ENCODE measurements at regions not wholly inside any gene's neighbourhood (a gene's known extent, or its start where the extent isn't known, plus 50 kb on each side); places are given as distances from the start of the nearest gene placed in this dataset.
A peak's percentile ranks its signal among the peaks of the same experiment; 100 is the strongest.

DNA sequence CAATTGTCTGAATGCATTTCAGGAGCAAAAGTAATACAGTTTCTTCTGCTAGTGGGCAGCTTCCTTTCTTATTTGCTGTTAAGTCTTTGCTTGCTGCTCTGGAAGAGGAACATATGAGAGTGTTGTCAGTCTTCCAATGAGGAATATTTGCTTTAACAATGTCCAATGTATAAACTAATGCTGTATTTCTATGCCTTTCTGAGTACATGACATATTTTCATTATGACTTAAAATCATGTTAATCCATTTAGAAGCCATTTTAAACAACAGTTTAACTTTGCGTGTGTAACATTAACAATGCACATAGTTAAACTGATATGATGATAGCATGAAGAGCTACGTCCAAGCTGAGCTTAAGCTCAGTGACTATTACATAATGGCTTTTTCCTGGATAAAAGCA, 933.4 kb upstream of the GHITM start:
- H3K27ac ChIP-seq = no peak overlapping the region

DNA sequence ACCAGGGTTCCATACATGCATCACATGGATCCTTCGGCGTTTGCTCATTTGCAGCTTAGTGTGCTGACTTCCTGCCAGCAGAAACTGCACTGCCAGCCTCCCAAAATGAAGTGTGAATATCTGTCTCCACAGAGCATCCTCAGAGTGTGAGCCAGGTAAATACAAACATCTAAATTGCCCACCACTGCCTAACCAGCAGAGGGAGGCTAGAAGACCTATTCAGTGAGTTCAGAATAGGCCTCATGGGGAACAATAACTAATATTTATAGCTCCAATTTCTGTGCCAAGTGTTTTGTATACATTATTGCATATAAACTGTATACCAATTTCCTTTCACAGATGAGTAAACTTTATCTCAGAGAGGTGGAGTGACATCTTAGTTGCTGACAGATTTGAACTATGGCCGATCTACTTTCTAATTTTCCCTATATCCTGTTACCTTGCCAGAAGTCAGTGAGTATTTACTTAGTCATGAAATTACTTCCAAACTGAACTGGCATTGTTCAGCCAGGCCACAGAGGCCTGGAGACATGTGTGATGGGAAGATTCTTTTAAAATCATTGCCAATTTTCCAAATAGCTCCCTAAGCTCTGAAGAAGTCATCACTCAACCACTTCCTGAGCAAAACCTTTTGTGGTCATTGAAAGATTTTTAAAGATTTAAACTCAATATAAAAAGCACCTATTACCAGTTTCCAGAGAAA, 926.5 kb upstream of the GHITM start:
- H3K4me3 ChIP-seq = no peak overlapping the region
- H3K9me3 ChIP-seq = no peaks in the 10 kb centered on the region
- H3K36me3 ChIP-seq = no peaks in the 10 kb centered on the region
- intact Hi-C loops (cut with DNase I) = no loop called here
- no peak overlapping the region for H3K27ac ChIP-seq
- H3K4me1 ChIP-seq = no peaks in the 10 kb centered on the region
- DNase-seq (no peak), ATAC-seq (no peak)
- no peaks in the 10 kb centered on the region for H3K27me3 ChIP-seq
- TF ChIP-seq, protein P1, sequence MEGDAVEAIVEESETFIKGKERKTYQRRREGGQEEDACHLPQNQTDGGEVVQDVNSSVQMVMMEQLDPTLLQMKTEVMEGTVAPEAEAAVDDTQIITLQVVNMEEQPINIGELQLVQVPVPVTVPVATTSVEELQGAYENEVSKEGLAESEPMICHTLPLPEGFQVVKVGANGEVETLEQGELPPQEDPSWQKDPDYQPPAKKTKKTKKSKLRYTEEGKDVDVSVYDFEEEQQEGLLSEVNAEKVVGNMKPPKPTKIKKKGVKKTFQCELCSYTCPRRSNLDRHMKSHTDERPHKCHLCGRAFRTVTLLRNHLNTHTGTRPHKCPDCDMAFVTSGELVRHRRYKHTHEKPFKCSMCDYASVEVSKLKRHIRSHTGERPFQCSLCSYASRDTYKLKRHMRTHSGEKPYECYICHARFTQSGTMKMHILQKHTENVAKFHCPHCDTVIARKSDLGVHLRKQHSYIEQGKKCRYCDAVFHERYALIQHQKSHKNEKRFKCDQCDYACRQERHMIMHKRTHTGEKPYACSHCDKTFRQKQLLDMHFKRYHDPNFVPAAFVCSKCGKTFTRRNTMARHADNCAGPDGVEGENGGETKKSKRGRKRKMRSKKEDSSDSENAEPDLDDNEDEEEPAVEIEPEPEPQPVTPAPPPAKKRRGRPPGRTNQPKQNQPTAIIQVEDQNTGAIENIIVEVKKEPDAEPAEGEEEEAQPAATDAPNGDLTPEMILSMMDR (IDR thresholded peaks at IDR 0.05) = no peak

More for the DNA sequence above, 933.4 kb upstream of the GHITM start:
- no peak overlapping the region for H3K4me3 ChIP-seq
- no peaks in the 10 kb centered on the region for H3K27me3 ChIP-seq
- intact Hi-C loops (cut with DNase I) = no loop called here
- peak in 1 of 4 donors; percentile 35 for DNase-seq
- peaks cover 0 to 12% of the 10 kb centered on the region in 2 donors for H3K9me3 ChIP-seq
- H3K36me3 ChIP-seq = no peaks in the 10 kb centered on the region
- no peak for ATAC-seq
- H3K4me1 ChIP-seq = no peaks in the 10 kb centered on the region
- TF ChIP-seq, protein P1 (IDR thresholded peaks at IDR 0.05) = no peak

GRCh38 chr10:83214136-83214535, 925.2 kb upstream of the GHITM start:
- ATAC-seq (no peak), DNase-seq (no peak)
- H3K4me1 ChIP-seq = no peaks in the 10 kb centered on the region
- no peak overlapping the region for H3K27ac ChIP-seq
- TF ChIP-seq, protein P1 (IDR thresholded peaks at IDR 0.05) = no peak
- no peaks in the 10 kb centered on the region for H3K9me3 ChIP-seq
- H3K36me3 ChIP-seq = no peaks in the 10 kb centered on the region
- no peak overlapping the region for H3K4me3 ChIP-seq
- no peaks in the 10 kb centered on the region for H3K27me3 ChIP-seq
- intact Hi-C loops (cut with DNase I) = no loop called here

DNA sequence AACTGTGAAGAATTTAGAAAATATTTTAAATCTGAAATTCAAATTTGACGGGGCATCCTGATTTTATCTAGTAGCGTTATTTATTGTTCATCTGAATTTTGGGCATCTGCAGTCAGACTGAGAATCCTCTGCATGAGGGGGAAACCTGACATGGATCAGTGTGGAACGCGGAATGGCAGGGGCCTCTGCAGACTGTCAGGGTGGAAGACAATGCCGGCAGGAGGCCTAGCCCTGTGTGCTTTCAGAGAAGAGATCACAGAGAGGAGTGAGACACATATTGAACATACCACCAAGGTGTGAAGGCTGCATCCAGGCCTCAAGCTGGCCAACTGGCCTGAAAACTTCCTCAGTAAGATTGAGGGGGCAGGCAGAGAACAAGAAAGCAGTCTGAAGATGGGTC, 921.1 kb upstream of the GHITM start:
- Histone ChIP-seq H3K4me1 (no peaks in the 10 kb centered on the region), H3K4me3 (no peak overlapping the region), H3K27me3 (no peaks in the 10 kb centered on the region), H3K9me3 (no peaks in the 10 kb centered on the region), H3K27ac (no peak overlapping the region), H3K36me3 (no peaks in the 10 kb centered on the region)
- TF ChIP-seq, protein P1 (IDR thresholded peaks at IDR 0.05) = no peak
- intact Hi-C loops (cut with DNase I) = no loop called here
- ATAC-seq (no peak), DNase-seq (no peak)

DNA sequence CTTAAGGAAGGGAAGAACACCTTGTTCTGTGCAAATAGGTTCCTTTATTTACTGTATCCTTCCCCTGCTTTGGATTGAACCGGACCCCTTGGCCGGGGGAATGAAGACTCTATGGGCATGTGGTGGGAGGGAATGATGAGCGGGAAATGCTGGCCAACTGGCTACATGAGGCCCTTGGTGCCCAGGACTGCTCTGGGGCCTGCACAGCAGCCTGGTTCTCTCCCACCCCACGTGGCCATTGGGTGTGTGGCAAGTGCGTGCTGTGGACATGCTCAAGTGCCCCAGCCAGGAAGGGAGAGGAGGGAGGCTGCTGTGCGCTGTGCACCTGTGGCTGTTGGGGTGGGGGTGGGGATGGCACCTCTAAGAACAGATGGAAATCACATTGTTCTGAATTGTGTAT, 917.0 kb upstream of the GHITM start:
- Histone ChIP-seq H3K27me3 (no peaks in the 10 kb centered on the region), H3K36me3 (no peaks in the 10 kb centered on the region), H3K27ac (no peak overlapping the region), H3K4me3 (no peak overlapping the region), H3K4me1 (no peaks in the 10 kb centered on the region), H3K9me3 (no peaks in the 10 kb centered on the region)
- intact Hi-C loops (cut with DNase I) = no loop called here
- DNase-seq (no peak), ATAC-seq (no peak)
- TF ChIP-seq, protein P1 (IDR thresholded peaks at IDR 0.05) = no peak
